Heart left ventricle (tissue), 16 donors: ENCODE measurements at regions not wholly inside any gene's neighbourhood (a gene's known extent, or its start where the extent isn't known, plus 50 kb on each side); places are given as distances from the start of the nearest gene placed in this dataset.

Source experiments
- ATAC-seq, 4 donors: fragments of 200-7000 bp; cut with Tn5 transposase; one replicate each; pipeline ENCODE4 v1.9.1; 2020 to 2022; ENCODE audit warnings: moderate library complexity in 4 of 4, mild to moderate bottlenecking in 3 of 4, moderate number of reproducible peaks in 1 of 4
- DNase-seq, 5 donors: peaks; one replicate each; pipeline ENCODE4 v3.0.0-alpha.2; 2020
- H3K27ac ChIP-seq, 12 donors: fragments of 200-600 bp; sonication (generic) in 4 of 12; one replicate each; pipeline versions ENCODE4 v1.5.0 to v1.8.0; 2016 to 2022; ENCODE audit warnings: mild to moderate bottlenecking in 2 of 12
- H3K27me3 ChIP-seq, 9 donors: fragments of 200-600 bp; sonication (generic) in 2 of 9; one replicate each; pipeline versions ENCODE4 v1.5.1 to v1.8.0; 2016 to 2022; ENCODE audit warnings: mild to moderate bottlenecking in 3 of 9
- H3K36me3 ChIP-seq, 9 donors: fragments of 200-600 bp; sonication (generic) in 2 of 9; one replicate each; pipeline versions ENCODE4 v1.5.0 to v1.8.0; 2018 to 2022; ENCODE audit warnings: mild to moderate bottlenecking in 2 of 9
- H3K4me1 ChIP-seq, 12 donors: fragments of 200-600 bp; sonication (generic) in 4 of 12; one replicate each; pipeline versions ENCODE4 v1.5.0 to v1.8.0; 2016 to 2022; ENCODE audit warnings: mild to moderate bottlenecking in 3 of 12
- H3K4me3 ChIP-seq, 12 donors: fragments of 200-600 bp; sonication (generic) in 4 of 12; one replicate each; pipeline versions ENCODE4 v1.5.0 to v1.8.0; 2017 to 2022; ENCODE audit warnings: mild to moderate bottlenecking in 9 of 12, moderate library complexity in 4 of 12
- H3K9me3 ChIP-seq, 12 donors: fragments of 200-600 bp; sonication (generic) in 4 of 12; one replicate each; pipeline versions ENCODE4 v1.5.0 to v1.8.0; 2016 to 2022; ENCODE audit warnings: mild to moderate bottlenecking in 1 of 12
- CTCF ChIP-seq, 12 donors: fragments of 200-600 bp; sonication (generic) in 4 of 12; IDR thresholded peaks; one replicate each; pipeline versions ENCODE4 v1.5.0 to v1.8.0; 2018 to 2022; ENCODE audit warnings: antibody characterized with exemption in 12 of 12, mild to moderate bottlenecking in 5 of 12
- POLR2A ChIP-seq, 2 donors: fragments of 450-650 bp; IDR thresholded peaks; one replicate each; pipeline ENCODE4 v1.6.1; 2017; ENCODE audit warnings: antibody characterized with exemption in 2 of 2, mild to moderate bottlenecking in 2 of 2, moderate library complexity in 2 of 2
- whole genome bisulfite sequencing, 4 donors: extraction: QIAGEN DNeasy Blood & Tissue Kit in 2 of 4; methylation state at CpG; one replicate each; pipeline versions ENCODE4 v1.1.5 to v1.1.7; 2013 to 2018; 5-methylcytosine and 5-hydroxymethylcytosine counted together
- intact Hi-C, 10 donors: fragments of 100-400 bp; cut with DNase I; formaldehyde crosslinking; loops; one replicate each; pipeline versions ENCODE4 v1.11.1 to v1.14.2; 2022
- donor health status: ischemic (EF 13 %, LVEDD 7.1; RV severe dilation, severe dysfunction).
- donor health status: healthy with polysubstance abuse.
- donor health status: DM: no; HTN: yes; CAD: no.
- donor health status: DM: no; HTN: no; CAD: no.
- donor health status: ischemic (EF 25% LVEDD 6.9; RV normal size, moderate dysfunction).
- donor health status: ischemic (EF 25% LVEDD 5.7; RV mildly dilated, moderate dysfunction).
- donor health status: healthy.
- donor health status: DM: yes; HTN: yes; CAD: no.
- donor health status: ischemic (EF 35%, LVEDD 5.7; RV mildly dilated, moderate dysfunction).
- donor health status: nonischemic (EF 11% LVEDD 7.7; RV severe dilation, severe dysfunction).
- donor health status: DM: yes; HTN: yes; CAD: no.
- donor health status: PGD.
- donor health status: ischemic (EF 29% LVEDD 5.4; RV normal size, mild dysfunction).
- donor health status: nonischemic (EF 23%, LVEDD 6.1; RV moderate dilation, normal function).

DNA sequence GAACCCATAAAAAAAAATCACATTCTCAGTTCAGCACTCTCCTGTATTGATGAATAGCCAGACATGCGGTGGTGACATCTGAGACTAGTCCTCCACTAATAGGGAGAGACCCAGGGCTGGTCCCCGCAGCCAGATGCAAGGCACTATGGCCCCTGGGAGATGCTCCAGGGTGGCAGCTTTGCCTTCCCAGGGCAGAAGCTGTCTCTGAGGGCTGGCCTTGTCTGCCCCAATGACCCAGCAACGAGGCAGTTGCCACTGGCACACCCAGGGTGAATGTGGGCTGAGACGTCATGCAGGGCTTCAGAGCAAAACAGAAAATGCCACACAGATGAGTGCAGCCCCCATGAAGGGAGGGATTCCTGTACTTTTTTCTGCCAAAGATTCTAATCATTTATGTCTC, 50.1 kb upstream of the GDF10 start:
- H3K27me3 ChIP-seq, result peaks cover 0 to 16% (median 0%) of the 10 kb centered on the region in 9 donors
- H3K36me3 ChIP-seq, result no peaks in the 10 kb centered on the region
- no peak for DNase-seq
- ATAC-seq, result no peak
- peaks cover 0 to 17% (median 9%) of the 10 kb centered on the region in 12 donors for H3K4me1 ChIP-seq
- no peak overlapping the region for H3K4me3 ChIP-seq
- H3K9me3 ChIP-seq, result no peaks in the 10 kb centered on the region
- no peak overlapping the region for H3K27ac ChIP-seq
- 70 to 92% (median 88%) methylated on average over 3 to 4 of the region's 4 CpGs for WGBS, 4 donors
- intact Hi-C loops, result no loop called here
- TF ChIP-seq POLR2A (IDR thresholded peaks at IDR 0.05) (no peak), CTCF (IDR thresholded peaks at IDR 0.05) (no peak)
